ENCODE measurements at regions not wholly inside any gene's neighbourhood (a gene's known extent, or its start where the extent isn't known, plus 50 kb on each side); places are given as distances from the start of the nearest gene placed in this dataset.

DNA sequence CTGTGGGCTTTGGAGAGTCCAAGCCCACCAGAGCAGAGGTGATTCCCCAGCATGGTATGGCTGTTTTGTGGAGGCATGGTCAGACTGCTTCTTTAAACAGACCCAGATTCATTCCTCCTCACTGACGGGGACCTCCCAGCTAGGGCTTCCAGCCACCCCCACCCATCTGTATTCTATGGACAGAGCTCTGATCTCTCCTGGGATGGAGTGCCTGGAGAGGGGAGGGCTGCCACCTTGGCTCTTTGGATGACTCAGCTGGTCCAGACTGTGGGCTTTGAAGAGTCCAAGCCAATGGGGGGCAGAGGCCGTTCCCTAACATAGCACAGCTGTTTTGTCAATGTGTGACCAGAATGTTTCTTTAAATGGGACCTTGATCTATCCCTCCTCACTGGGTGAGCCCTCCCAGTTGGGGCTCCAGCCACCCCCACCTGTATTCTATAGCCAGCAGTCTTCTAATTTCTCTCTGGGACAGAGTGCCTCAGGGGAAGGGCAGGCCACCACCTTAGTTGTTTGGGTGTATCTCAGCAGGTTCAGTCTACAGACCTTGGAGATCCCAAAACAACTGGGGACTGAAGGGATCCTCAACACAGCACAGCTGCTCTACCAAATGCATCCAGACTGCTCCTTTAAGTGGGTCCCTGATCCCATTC, 122.0 kb upstream of the OSTN start:
- Histone ChIP-seq H3K4me3 (no peak overlapping the region), H3K27me3 (ENCODE audit: low read depth) (peaks cover 8% of the 10 kb centered on the region), H3K27ac (replicated peaks) (no peak overlapping the region), H3K4me1 (no peaks in the 10 kb centered on the region), H3K9me3 (replicated peaks) (peaks cover 13% of the 10 kb centered on the region), H3K36me3 (no peaks in the 10 kb centered on the region)
- TF ChIP-seq, protein P1, sequence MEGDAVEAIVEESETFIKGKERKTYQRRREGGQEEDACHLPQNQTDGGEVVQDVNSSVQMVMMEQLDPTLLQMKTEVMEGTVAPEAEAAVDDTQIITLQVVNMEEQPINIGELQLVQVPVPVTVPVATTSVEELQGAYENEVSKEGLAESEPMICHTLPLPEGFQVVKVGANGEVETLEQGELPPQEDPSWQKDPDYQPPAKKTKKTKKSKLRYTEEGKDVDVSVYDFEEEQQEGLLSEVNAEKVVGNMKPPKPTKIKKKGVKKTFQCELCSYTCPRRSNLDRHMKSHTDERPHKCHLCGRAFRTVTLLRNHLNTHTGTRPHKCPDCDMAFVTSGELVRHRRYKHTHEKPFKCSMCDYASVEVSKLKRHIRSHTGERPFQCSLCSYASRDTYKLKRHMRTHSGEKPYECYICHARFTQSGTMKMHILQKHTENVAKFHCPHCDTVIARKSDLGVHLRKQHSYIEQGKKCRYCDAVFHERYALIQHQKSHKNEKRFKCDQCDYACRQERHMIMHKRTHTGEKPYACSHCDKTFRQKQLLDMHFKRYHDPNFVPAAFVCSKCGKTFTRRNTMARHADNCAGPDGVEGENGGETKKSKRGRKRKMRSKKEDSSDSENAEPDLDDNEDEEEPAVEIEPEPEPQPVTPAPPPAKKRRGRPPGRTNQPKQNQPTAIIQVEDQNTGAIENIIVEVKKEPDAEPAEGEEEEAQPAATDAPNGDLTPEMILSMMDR (IDR thresholded peaks at IDR 0.05; ENCODE audit: borderline replicate concordance) = no peak
- no peak for DNase-seq
- intact Hi-C loops (cut with micrococcal nuclease) = no loop called here

DNA sequence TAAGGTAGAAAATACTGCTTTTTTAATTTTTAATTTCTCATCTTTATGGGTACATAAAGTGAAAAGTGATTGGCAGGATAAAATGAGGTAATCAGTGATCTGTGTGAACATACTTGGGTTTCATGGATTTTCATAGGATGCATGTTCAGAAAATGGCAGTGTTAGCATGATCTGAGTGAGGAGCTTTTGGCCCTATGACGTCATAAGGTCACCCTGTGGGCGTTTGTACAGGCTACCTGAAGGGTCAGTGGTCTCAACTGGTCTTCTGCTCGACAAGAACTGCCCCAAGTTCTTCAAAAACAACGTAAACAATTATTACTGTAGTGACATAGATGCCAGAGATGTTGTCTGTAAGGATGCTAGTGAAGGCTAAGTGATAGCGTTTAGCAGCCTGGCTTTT, 124.5 kb upstream of the OSTN start:
- intact Hi-C loops (cut with micrococcal nuclease) = no loop called here
- Histone ChIP-seq H3K4me1 (peaks cover 3% of the 10 kb centered on the region), H3K27me3 (ENCODE audit: low read depth) (peaks cover 8% of the 10 kb centered on the region), H3K4me3 (no peak overlapping the region), H3K27ac (replicated peaks) (no peak overlapping the region), H3K9me3 (replicated peaks) (peaks cover 13% of the 10 kb centered on the region), H3K36me3 (no peaks in the 10 kb centered on the region)
- TF ChIP-seq, protein P1 (IDR thresholded peaks at IDR 0.05; ENCODE audit: borderline replicate concordance) = no peak
- no peak for DNase-seq

DNA sequence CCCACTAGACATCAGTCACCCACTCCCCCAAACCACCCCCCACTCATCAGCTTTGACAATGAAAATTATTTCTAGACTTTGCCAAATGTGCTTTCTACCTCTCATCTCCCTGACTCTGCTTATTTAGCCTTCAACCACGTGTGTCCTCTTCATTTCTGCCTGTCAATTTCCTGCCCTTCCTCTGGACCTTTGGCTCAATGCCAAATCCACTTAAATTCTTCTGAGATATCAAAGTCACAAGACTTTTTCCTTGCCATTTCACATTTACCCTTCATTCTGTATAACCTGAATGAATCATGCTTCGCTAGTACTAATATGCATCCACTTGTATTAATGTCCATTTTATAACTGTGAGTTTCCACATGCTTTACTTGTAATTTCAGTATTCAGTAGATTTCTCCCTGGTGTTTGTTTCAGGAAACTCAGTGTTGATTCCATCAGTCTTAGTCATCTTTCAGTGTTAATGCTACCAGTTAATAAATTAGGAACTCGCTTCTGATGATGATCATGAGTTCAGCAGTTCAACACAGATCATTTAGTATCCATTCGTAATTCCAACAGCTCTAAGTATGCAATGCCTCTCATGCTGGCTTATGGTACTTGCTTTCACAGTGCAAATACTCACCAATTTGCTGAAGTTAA, 128.2 kb upstream of the OSTN start:
- H3K9me3 ChIP-seq (replicated peaks) = no peaks in the 10 kb centered on the region
- H3K27ac ChIP-seq (replicated peaks) = no peak overlapping the region
- intact Hi-C loops (cut with micrococcal nuclease) = no loop called here
- no peak overlapping the region for H3K4me3 ChIP-seq
- H3K36me3 ChIP-seq = no peaks in the 10 kb centered on the region
- H3K27me3 ChIP-seq (ENCODE audit: low read depth) = no peaks in the 10 kb centered on the region
- TF ChIP-seq, protein P1 (IDR thresholded peaks at IDR 0.05; ENCODE audit: borderline replicate concordance) = no peak
- DNase-seq = no peak
- peaks cover 9% of the 10 kb centered on the region for H3K4me1 ChIP-seq

GRCh38 chr3:191070201-191070600, 128.8 kb upstream of the OSTN start:
- TF ChIP-seq, protein P1 (IDR thresholded peaks at IDR 0.05; ENCODE audit: borderline replicate concordance) = no peak
- no peak overlapping the region for H3K27ac ChIP-seq (replicated peaks)

GRCh38 chr3:191068946-191069813, 129.9 kb upstream of the OSTN start:
- H3K4me3 ChIP-seq = no peak overlapping the region
- H3K4me1 ChIP-seq = peaks cover 9% of the 10 kb centered on the region
- DNase-seq = no peak
- H3K9me3 ChIP-seq (replicated peaks) = no peaks in the 10 kb centered on the region
- intact Hi-C loops (cut with micrococcal nuclease) = no loop called here
- H3K27me3 ChIP-seq (ENCODE audit: low read depth) = no peaks in the 10 kb centered on the region
- H3K27ac ChIP-seq (replicated peaks) = no peak overlapping the region
- no peaks in the 10 kb centered on the region for H3K36me3 ChIP-seq
- TF ChIP-seq, protein P1 (IDR thresholded peaks at IDR 0.05; ENCODE audit: borderline replicate concordance) = no peak

More at GRCh38 chr3:191070201-191070600, 128.8 kb upstream of the OSTN start:
- peaks cover 9% of the 10 kb centered on the region for H3K4me1 ChIP-seq
- intact Hi-C loops (cut with micrococcal nuclease) = no loop called here
- H3K4me3 ChIP-seq = no peak overlapping the region
- no peaks in the 10 kb centered on the region for H3K36me3 ChIP-seq
- DNase-seq = no peak
- H3K9me3 ChIP-seq (replicated peaks) = no peaks in the 10 kb centered on the region
- no peaks in the 10 kb centered on the region for H3K27me3 ChIP-seq (ENCODE audit: low read depth)

All from left ventricle myocardium inferior (tissue), 1 donor.